Right lobe of liver (tissue), 4 donors: ENCODE measurements at regions not wholly inside any gene's neighbourhood (a gene's known extent, or its start where the extent isn't known, plus 50 kb on each side); places are given as distances from the start of the nearest gene placed in this dataset.

Source experiments
- POLR2A ChIP-seq: fragments of 450-650 bp; IDR thresholded peaks from one replicate; pipeline ENCODE4 v1.6.1; 2017; ENCODE audit warnings: antibody characterized with exemption, mild to moderate bottlenecking
- TF ChIP-seq, protein P1 (sequence below), 4 donors: fragments of 200-600 bp in 3 of 4; fragments of 450-650 bp in 1 of 4; IDR thresholded peaks; one replicate each; pipeline versions ENCODE4 v1.5.1 to v1.8.0; 2016 to 2022; ENCODE audit warnings: antibody characterized with exemption in 4 of 4, mild to moderate bottlenecking in 2 of 4
- donor health status: DM: no; HTN: no; CAD: no.
- donor health status: DM: no; HTN: no; CAD: no.
- donor health status: DM: no; HTN: yes; CAD: no.

DNA sequence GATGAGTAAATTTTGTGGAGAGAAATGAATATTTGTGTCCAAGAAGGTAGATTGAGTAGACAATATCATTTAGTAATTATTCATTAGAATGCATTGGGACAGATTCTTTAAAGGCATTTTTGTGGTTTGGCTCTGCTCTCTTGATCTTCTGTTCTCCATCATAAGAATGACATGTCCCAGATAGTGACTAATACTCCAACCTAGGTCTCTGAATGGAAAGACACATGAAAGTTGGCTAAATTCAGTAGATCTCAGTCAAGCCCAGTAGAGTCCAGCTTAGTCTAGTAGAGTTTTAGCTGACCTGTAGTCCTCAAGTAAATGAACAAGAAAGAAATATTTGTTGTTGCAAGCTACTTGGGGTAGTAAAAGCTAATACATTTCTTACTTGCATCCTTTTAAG lies 61.8 kb upstream of the DNAH14 start:
- TF ChIP-seq, protein P1, sequence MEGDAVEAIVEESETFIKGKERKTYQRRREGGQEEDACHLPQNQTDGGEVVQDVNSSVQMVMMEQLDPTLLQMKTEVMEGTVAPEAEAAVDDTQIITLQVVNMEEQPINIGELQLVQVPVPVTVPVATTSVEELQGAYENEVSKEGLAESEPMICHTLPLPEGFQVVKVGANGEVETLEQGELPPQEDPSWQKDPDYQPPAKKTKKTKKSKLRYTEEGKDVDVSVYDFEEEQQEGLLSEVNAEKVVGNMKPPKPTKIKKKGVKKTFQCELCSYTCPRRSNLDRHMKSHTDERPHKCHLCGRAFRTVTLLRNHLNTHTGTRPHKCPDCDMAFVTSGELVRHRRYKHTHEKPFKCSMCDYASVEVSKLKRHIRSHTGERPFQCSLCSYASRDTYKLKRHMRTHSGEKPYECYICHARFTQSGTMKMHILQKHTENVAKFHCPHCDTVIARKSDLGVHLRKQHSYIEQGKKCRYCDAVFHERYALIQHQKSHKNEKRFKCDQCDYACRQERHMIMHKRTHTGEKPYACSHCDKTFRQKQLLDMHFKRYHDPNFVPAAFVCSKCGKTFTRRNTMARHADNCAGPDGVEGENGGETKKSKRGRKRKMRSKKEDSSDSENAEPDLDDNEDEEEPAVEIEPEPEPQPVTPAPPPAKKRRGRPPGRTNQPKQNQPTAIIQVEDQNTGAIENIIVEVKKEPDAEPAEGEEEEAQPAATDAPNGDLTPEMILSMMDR (IDR thresholded peaks at IDR 0.05) = no peak
- TF ChIP-seq POLR2A = no peak
